ENCODE measurements at regions not wholly inside any gene's neighbourhood (a gene's known extent, or its start where the extent isn't known, plus 50 kb on each side); places are given as distances from the start of the nearest gene placed in this dataset.

DNA sequence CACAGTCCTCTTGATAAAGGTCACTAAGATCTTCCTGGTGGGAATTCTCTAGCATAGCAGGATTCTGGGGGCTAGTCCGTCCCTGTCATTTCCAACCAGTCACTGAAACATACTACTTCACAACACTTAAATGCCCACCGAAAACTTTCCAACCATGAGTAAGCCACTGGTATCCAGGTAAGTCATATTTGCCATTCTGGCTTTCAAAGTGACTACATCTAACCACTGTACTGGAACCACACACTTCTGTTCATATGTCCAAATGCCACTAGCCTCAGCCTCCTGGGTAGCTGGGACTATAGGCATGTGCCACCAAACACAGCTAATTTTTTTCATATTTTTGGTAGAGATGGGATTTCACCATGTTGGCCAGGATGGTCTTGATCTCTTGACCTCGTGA lies 64.3 kb upstream of the VANGL1 start:
- no peak overlapping the region for H2BK120ac ChIP-seq (ENCODE audit: low read depth, low read length, poor library complexity, severe bottlenecking)
- no peak overlapping the region for H3K9ac ChIP-seq (ENCODE audit: extremely low read depth, insufficient read length, low read length)
- H3K23ac ChIP-seq (ENCODE audit: insufficient read length, low read depth, low read length), result no peak overlapping the region
- H2BK15ac ChIP-seq (ENCODE audit: low read depth, low read length), result no peak overlapping the region
- no peak overlapping the region for H2BK12ac ChIP-seq (ENCODE audit: insufficient read length, low read depth, low read length)
- TF ChIP-seq, protein P1, sequence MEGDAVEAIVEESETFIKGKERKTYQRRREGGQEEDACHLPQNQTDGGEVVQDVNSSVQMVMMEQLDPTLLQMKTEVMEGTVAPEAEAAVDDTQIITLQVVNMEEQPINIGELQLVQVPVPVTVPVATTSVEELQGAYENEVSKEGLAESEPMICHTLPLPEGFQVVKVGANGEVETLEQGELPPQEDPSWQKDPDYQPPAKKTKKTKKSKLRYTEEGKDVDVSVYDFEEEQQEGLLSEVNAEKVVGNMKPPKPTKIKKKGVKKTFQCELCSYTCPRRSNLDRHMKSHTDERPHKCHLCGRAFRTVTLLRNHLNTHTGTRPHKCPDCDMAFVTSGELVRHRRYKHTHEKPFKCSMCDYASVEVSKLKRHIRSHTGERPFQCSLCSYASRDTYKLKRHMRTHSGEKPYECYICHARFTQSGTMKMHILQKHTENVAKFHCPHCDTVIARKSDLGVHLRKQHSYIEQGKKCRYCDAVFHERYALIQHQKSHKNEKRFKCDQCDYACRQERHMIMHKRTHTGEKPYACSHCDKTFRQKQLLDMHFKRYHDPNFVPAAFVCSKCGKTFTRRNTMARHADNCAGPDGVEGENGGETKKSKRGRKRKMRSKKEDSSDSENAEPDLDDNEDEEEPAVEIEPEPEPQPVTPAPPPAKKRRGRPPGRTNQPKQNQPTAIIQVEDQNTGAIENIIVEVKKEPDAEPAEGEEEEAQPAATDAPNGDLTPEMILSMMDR (conservative IDR thresholded peaks at IDR 0.05), result no peak
- H2BK5ac ChIP-seq (ENCODE audit: insufficient read length, low read length), result no peak overlapping the region
- no peak overlapping the region for H4K5ac ChIP-seq (ENCODE audit: insufficient read length, low read depth, low read length)
- H4K91ac ChIP-seq (ENCODE audit: insufficient read length, low read depth, low read length), result no peak overlapping the region
- H3K4ac ChIP-seq (ENCODE audit: low read depth, low read length), result no peak overlapping the region
- no peaks in the 10 kb centered on the region for H3K79me2 ChIP-seq (ENCODE audit: insufficient read depth, low read length)
- Mint-ChIP-seq H3K27me3 (ENCODE audit: low read depth) (peaks cover 10% of the 10 kb centered on the region), H3K4me3 (no peak overlapping the region), H3K36me3 (ENCODE audit: insufficient read depth in 1 of 3, low read depth in 3 of 3) (peaks cover 15 to 16% (median 16%) of the 10 kb centered on the region in 3 experiments), H3K4me1 (no peaks in the 10 kb centered on the region), H3K9me3 (peaks cover 28 to 29% of the 10 kb centered on the region in 2 experiments), H3K27ac (no peak overlapping the region)
- no peaks in the 10 kb centered on the region for H3K79me1 ChIP-seq (ENCODE audit: insufficient read depth, low read depth, low read length, poor library complexity, severe bottlenecking)
- no peak overlapping the region for H3K56ac ChIP-seq (ENCODE audit: insufficient read length, low read depth, low read length)
- peaks cover 6% of the 10 kb centered on the region for H3K9me3 ChIP-seq (ENCODE audit: control insufficient read depth, low read depth, low read length)
- H3T11ph ChIP-seq (ENCODE audit: low read length), result no peak overlapping the region
- H2BK20ac ChIP-seq (ENCODE audit: low read depth, low read length, poor library complexity, severe bottlenecking), result no peak overlapping the region
- no peak overlapping the region for H2AFZ ChIP-seq (ENCODE audit: low read length)
- H3K27ac ChIP-seq (ENCODE audit: insufficient read length, low read depth, low read length), result no peak overlapping the region
- H3K14ac ChIP-seq (ENCODE audit: insufficient read depth, low read length), result no peak overlapping the region
- H3K27me3 ChIP-seq (ENCODE audit: insufficient read depth, low read length), result no peaks in the 10 kb centered on the region
- no peaks in the 10 kb centered on the region for H4K20me1 ChIP-seq (ENCODE audit: control insufficient read depth, insufficient read depth, insufficient read length)
- H3K23me2 ChIP-seq (ENCODE audit: insufficient read length, low read depth, low read length, poor library complexity, severe bottlenecking), result no peaks in the 10 kb centered on the region
- H4K8ac ChIP-seq (replicated peaks; ENCODE audit: insufficient read length, low read depth, low read length), result no peak overlapping the region
- DNase-seq, result no peak
- H2AK5ac ChIP-seq (ENCODE audit: insufficient read length, low read length), result no peak overlapping the region
- H3K18ac ChIP-seq (ENCODE audit: insufficient read length, low read depth, low read length), result no peak overlapping the region
- WGBS (ENCODE audit: extremely low coverage, insufficient read length, low lambda C conversion rate), result no CpG with 5 or more reads among the region's 3 CpGs
- H3K4me1 ChIP-seq (ENCODE audit: insufficient read depth, low read length), result no peaks in the 10 kb centered on the region
- no peak overlapping the region for H3K4me2 ChIP-seq (ENCODE audit: insufficient read depth, insufficient read length, low read length)

Measured in H9 (cell line).